ENCODE measurements at regions not wholly inside any gene's neighbourhood (a gene's known extent, or its start where the extent isn't known, plus 50 kb on each side); places are given as distances from the start of the nearest gene placed in this dataset.

DNA sequence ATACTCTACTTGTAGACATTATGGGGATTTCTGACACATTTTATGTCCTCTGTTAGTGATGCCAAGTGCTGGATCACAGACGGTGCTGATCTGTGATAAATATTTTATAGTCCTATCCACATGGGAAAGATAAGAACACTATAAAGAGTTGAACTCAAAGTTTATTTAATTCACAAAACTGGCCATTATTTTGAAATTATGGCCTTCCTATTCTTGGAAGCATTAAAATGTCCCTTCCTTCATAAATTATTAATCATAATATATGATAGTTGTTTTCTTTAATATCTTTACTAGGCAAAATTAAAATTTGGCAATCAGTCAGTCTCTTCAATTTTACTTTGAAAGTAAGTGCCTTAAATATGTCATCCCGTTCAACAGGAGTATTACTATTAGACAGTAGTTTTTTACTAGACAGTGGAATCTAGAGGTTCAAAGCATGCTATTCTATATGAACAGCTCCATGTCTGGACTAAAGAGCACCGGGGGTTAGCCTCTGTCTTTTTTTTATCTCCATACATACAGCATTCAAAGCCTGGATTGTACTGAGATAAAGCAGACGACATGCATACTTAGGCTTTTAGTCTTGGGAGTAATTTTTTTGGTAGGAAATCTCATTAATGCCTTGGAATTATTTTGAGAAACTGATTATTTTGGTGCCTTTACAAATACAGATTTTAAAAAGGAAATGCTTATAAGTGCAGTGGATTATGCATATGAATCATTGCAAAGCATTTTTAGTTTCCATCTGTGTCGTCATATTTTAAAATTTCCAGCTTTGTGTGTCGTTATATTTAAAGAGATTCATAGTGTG, 306.1 kb upstream of the RGS6 start:
- Histone ChIP-seq H3K36me3 (ENCODE audit: low read length) (peaks cover 2% of the 10 kb centered on the region; the same call in 1 of the 2 replicates), H4K20me1 (ENCODE audit: low read depth, low read length) (no peaks in the 10 kb centered on the region), H3K4me2 (ENCODE audit: low read depth, low read length, poor library complexity, severe bottlenecking) (no peak overlapping the region), H3K4me3 (ENCODE audit: insufficient read depth, low read length, poor library complexity, severe bottlenecking) (no peak overlapping the region), H3K79me2 (ENCODE audit: insufficient read depth, low read length) (no peaks in the 10 kb centered on the region), H3K9me2 (replicated peaks; ENCODE audit: insufficient read depth, low read length) (no peaks in the 10 kb centered on the region), H3K9me3 (ENCODE audit: insufficient read depth, low read length) (no peaks in the 10 kb centered on the region), H3F3A (ENCODE audit: insufficient read depth) (no peaks in the 10 kb centered on the region), H3K27ac (ENCODE audit: low read depth, low read length) (no peak overlapping the region), H2AFZ (ENCODE audit: low read depth, low read length, severe bottlenecking) (no peak overlapping the region), H3K9ac (ENCODE audit: low read length) (no peak overlapping the region), H3K27me3 (ENCODE audit: low read length) (no peaks in the 10 kb centered on the region)
- no peak for TF ChIP-seq EZH2phosphoT487 (conservative IDR thresholded peaks at IDR 0.05; ENCODE audit: low read length)
- TF ChIP-seq, protein P1, sequence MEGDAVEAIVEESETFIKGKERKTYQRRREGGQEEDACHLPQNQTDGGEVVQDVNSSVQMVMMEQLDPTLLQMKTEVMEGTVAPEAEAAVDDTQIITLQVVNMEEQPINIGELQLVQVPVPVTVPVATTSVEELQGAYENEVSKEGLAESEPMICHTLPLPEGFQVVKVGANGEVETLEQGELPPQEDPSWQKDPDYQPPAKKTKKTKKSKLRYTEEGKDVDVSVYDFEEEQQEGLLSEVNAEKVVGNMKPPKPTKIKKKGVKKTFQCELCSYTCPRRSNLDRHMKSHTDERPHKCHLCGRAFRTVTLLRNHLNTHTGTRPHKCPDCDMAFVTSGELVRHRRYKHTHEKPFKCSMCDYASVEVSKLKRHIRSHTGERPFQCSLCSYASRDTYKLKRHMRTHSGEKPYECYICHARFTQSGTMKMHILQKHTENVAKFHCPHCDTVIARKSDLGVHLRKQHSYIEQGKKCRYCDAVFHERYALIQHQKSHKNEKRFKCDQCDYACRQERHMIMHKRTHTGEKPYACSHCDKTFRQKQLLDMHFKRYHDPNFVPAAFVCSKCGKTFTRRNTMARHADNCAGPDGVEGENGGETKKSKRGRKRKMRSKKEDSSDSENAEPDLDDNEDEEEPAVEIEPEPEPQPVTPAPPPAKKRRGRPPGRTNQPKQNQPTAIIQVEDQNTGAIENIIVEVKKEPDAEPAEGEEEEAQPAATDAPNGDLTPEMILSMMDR (IDR thresholded peaks at IDR 0.05; ENCODE audit: insufficient read depth, low read length, poor library complexity, severe bottlenecking), result no peak

DNA sequence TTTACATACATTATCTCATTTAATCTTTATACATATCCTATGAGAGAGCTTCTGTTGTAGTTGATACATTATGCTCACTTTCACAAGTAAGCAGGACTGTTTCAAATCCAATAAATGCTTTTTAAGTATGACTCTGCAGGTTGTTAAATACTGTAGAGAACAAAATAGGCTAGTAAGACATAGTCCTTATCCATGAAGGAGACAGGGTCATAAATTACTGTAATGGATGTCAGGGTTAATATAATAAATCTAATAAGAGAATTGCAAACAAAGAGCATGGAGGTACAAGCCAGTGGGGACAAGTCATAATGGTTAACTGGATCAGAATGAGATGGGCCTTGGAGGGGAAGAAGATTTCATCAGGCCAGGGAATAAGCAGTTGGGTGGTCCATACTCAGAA, 303.8 kb upstream of the RGS6 start:
- no peaks in the 10 kb centered on the region for H3K9me3 ChIP-seq (ENCODE audit: insufficient read depth, low read length)
- no peaks in the 10 kb centered on the region for H3F3A ChIP-seq (ENCODE audit: insufficient read depth)
- H3K27ac ChIP-seq (ENCODE audit: low read depth, low read length), result no peak overlapping the region
- TF ChIP-seq EZH2phosphoT487 (conservative IDR thresholded peaks at IDR 0.05; ENCODE audit: low read length), result no peak
- TF ChIP-seq, protein P1 (IDR thresholded peaks at IDR 0.05; ENCODE audit: insufficient read depth, low read length, poor library complexity, severe bottlenecking), result no peak
- H4K20me1 ChIP-seq (ENCODE audit: low read depth, low read length), result no peaks in the 10 kb centered on the region
- H3K9me2 ChIP-seq (replicated peaks; ENCODE audit: insufficient read depth, low read length), result no peaks in the 10 kb centered on the region
- H3K36me3 ChIP-seq (ENCODE audit: low read length), result peaks cover 8% of the 10 kb centered on the region
- H3K27me3 ChIP-seq (ENCODE audit: low read length), result no peaks in the 10 kb centered on the region
- no peak overlapping the region for H2AFZ ChIP-seq (ENCODE audit: low read depth, low read length, severe bottlenecking)
- no peak overlapping the region for H3K4me3 ChIP-seq (ENCODE audit: insufficient read depth, low read length, poor library complexity, severe bottlenecking)
- H3K9ac ChIP-seq (ENCODE audit: low read length), result no peak overlapping the region
- no peaks in the 10 kb centered on the region for H3K79me2 ChIP-seq (ENCODE audit: insufficient read depth, low read length)
- no peak overlapping the region for H3K4me2 ChIP-seq (ENCODE audit: low read depth, low read length, poor library complexity, severe bottlenecking)

DNA sequence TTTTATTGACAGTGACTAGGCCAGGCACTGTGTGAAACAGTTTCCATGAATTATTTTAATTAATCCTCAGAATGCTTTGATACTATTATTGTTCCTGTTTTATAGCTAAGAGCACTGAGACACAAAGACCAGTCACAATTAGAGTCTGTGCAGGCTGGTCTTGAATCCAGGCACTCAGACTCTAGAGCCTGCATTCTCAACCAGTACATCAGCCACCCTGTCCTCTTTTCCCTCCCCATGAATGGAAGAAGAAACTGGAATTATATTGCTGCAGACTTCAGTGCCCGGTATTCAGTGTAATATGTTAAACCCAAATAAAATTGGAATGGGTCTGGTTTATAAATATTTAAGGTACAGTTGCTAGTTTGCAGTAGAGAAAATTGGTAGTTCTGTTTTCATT, 303.0 kb upstream of the RGS6 start:
- H2AFZ ChIP-seq (ENCODE audit: low read depth, low read length, severe bottlenecking), result no peak overlapping the region
- H3K79me2 ChIP-seq (ENCODE audit: insufficient read depth, low read length), result no peaks in the 10 kb centered on the region
- H3K4me3 ChIP-seq (ENCODE audit: insufficient read depth, low read length, poor library complexity, severe bottlenecking), result no peak overlapping the region
- H3K27ac ChIP-seq (ENCODE audit: low read depth, low read length), result no peak overlapping the region
- no peak overlapping the region for H3K9ac ChIP-seq (ENCODE audit: low read length)
- no peak for TF ChIP-seq EZH2phosphoT487 (conservative IDR thresholded peaks at IDR 0.05; ENCODE audit: low read length)
- TF ChIP-seq, protein P1 (IDR thresholded peaks at IDR 0.05; ENCODE audit: insufficient read depth, low read length, poor library complexity, severe bottlenecking), result no peak
- no peaks in the 10 kb centered on the region for H3K9me3 ChIP-seq (ENCODE audit: insufficient read depth, low read length)
- peaks cover 8% of the 10 kb centered on the region for H3K36me3 ChIP-seq (ENCODE audit: low read length)
- no peaks in the 10 kb centered on the region for H3K9me2 ChIP-seq (replicated peaks; ENCODE audit: insufficient read depth, low read length)
- H3F3A ChIP-seq (ENCODE audit: insufficient read depth), result no peaks in the 10 kb centered on the region
- H3K4me2 ChIP-seq (ENCODE audit: low read depth, low read length, poor library complexity, severe bottlenecking), result no peak overlapping the region
- H4K20me1 ChIP-seq (ENCODE audit: low read depth, low read length), result no peaks in the 10 kb centered on the region
- H3K27me3 ChIP-seq (ENCODE audit: low read length), result no peaks in the 10 kb centered on the region

Data from SU-DHL-6 (cell line).